ENCODE measurements at regions not wholly inside any gene's neighbourhood (a gene's known extent, or its start where the extent isn't known, plus 50 kb on each side); places are given as distances from the start of the nearest gene placed in this dataset.

DNA sequence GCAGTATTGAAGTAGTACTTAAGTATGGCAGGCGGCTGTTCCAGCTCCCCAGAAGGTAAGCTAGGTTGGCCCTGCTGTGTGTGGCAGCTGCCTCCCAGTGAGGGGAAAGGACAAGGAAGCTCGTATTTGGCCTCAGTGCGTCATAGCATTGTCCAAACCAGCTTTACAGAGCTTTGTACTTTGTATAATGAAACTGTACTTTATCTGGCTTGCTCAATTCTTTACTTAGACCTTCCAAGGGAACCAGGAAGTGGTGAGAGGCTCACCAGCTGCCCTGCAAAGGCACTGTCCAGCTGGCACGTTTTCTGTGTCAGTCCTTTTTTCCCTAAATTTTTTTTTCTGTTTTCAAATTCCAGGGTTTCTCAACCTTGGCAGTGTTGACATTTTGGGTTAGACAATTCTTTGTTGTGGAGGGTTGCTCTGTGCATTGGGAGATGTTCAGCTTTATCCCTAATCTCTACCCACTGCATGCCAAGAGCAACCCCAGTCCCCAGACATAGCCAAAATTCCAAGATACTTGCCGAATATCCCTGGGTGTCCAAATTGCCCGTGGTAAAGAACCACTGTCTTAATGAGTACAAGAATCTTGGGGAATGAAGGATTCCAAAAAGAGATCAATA, 474.5 kb downstream of the LRRC70 start:
- H2BK20ac ChIP-seq (ENCODE audit: low read length) = no peak overlapping the region
- H4K91ac ChIP-seq (replicated peaks; ENCODE audit: insufficient read length, low read length) = no peak overlapping the region
- no peak overlapping the region for H3K4ac ChIP-seq (replicated peaks; ENCODE audit: insufficient read length, low read depth, low read length)
- 91% methylated on average over 6 of the region's 6 CpGs; no CpG with 5 or more reads in 1 of the 2 experiments for WGBS, 2 experiments (ENCODE audit: extremely low coverage in 1 of 2, insufficient coverage in 1 of 2, insufficient read length in 1 of 2, insufficient replicate concordance in 2 of 2, low coverage in 1 of 2, low lambda C conversion rate in 2 of 2, missing lambda C conversion rate in 1 of 2)
- no peaks in the 10 kb centered on the region for H3K27me3 ChIP-seq (replicated peaks in 1 of 4; ENCODE audit: control insufficient read depth in 3 of 4, extremely low read depth in 1 of 4, insufficient read depth in 3 of 4, low read length in 3 of 4)
- H3K79me2 ChIP-seq (ENCODE audit: control insufficient read depth in 1 of 2, insufficient read depth in 2 of 2, low read length in 2 of 2) = no peaks in the 10 kb centered on the region
- H3K36me3 ChIP-seq (ENCODE audit: control insufficient read depth in 2 of 4, insufficient read depth in 4 of 4, low read length in 3 of 4) = no peaks in the 10 kb centered on the region
- FAIRE-seq (no peak), DNase-seq (ENCODE audit: low read depth in 1 of 2, low spot score in 2 of 2) (no peak)
- 0 out of 7 replicates have a peak, but pooled peaks cover 0 to 2% (median 0%) of the 10 kb centered on the region in 4 experiments for H3K4me1 ChIP-seq (replicated peaks in 1 of 4; ENCODE audit: control insufficient read depth in 3 of 4, insufficient read depth in 4 of 4, low read length in 3 of 4)
- no peak overlapping the region for H3K14ac ChIP-seq (ENCODE audit: insufficient read length)
- no peaks in the 10 kb centered on the region; the same call in 1 of the 2 replicates for H3K23me2 ChIP-seq (ENCODE audit: low read depth, low read length)
- no peak overlapping the region for H4K8ac ChIP-seq (ENCODE audit: extremely low read depth, insufficient read depth, low read length)
- ChIA-PET CTCF (ENCODE audit: partially characterized antibody) (interaction anchor here (0.7 to 1.7 kb wide), 2 partner anchors 11 to 118 kb away, joined by 3 to 4 read pairs; no protein-coding TSS in a partner anchor), POLR2A (ENCODE audit: partially characterized antibody) (no interaction called here)
- H2BK15ac ChIP-seq (ENCODE audit: low read length) = no peak overlapping the region
- H3K23ac ChIP-seq (ENCODE audit: insufficient read length) = no peak overlapping the region
- H3K56ac ChIP-seq (replicated peaks; ENCODE audit: insufficient read length, low read depth, low read length) = no peak overlapping the region
- no peak overlapping the region for H3K4me2 ChIP-seq (ENCODE audit: insufficient read depth in 1 of 2, low read depth in 2 of 2, low read length in 2 of 2)
- no peaks in the 10 kb centered on the region for H3K9me3 ChIP-seq (ENCODE audit: insufficient read depth in 2 of 2, low read depth in 1 of 2, low read length in 1 of 2)
- H2AFZ ChIP-seq (ENCODE audit: low read length) = no peak overlapping the region
- no peak overlapping the region for H2BK120ac ChIP-seq (replicated peaks; ENCODE audit: low read depth, low read length)
- H2BK12ac ChIP-seq (ENCODE audit: low read depth, low read length) = no peak overlapping the region
- TF ChIP-seq TAF7 (optimal IDR thresholded peaks at IDR 0.05; ENCODE audit: borderline replicate concordance, low read depth, low read length) (no peak), CHD1 (IDR thresholded peaks at IDR 0.05; ENCODE audit: low read depth, low read length) (no peak), NANOG (IDR thresholded peaks at IDR 0.05; ENCODE audit: insufficient read depth, low read depth, low read length, poor library complexity, severe bottlenecking) (no peak)
- TF ChIP-seq, protein P1, sequence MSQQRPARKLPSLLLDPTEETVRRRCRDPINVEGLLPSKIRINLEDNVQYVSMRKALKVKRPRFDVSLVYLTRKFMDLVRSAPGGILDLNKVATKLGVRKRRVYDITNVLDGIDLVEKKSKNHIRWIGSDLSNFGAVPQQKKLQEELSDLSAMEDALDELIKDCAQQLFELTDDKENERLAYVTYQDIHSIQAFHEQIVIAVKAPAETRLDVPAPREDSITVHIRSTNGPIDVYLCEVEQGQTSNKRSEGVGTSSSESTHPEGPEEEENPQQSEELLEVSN (IDR thresholded peaks at IDR 0.05) = no peak
- no peak overlapping the region for H2AK5ac ChIP-seq (ENCODE audit: low read depth, low read length)
- H4K20me1 ChIP-seq (replicated peaks in 1 of 2; ENCODE audit: control insufficient read depth in 1 of 2, insufficient read depth in 2 of 2, low read length in 2 of 2) = no peaks in the 10 kb centered on the region
- no peak overlapping the region for H2BK5ac ChIP-seq (ENCODE audit: low read depth, low read length)
- H4K5ac ChIP-seq (ENCODE audit: insufficient read length, low read depth, low read length) = no peak overlapping the region
- no peaks in the 10 kb centered on the region for H3K79me1 ChIP-seq (ENCODE audit: low read depth, low read length)
- H3K27ac ChIP-seq (ENCODE audit: low read depth, low read length) = no peak overlapping the region
- no peak overlapping the region for H3K18ac ChIP-seq (ENCODE audit: extremely low read depth, low read length)
- H3K4me3 ChIP-seq (ENCODE audit: extremely low read depth in 1 of 4, insufficient read depth in 2 of 4, low read depth in 3 of 4, low read length in 4 of 4) = no peak overlapping the region
- no peak overlapping the region for H3K9ac ChIP-seq (replicated peaks in 1 of 4; ENCODE audit: extremely low read depth in 1 of 4, low read depth in 3 of 4, low read length in 3 of 4)

All from H1 (cell line).